ENCODE measurements at regions not wholly inside any gene's neighbourhood (a gene's known extent, or its start where the extent isn't known, plus 50 kb on each side); places are given as distances from the start of the nearest gene placed in this dataset.

- Histone ChIP-seq H3K27ac (ENCODE audit: low read depth, low read length) (no peak overlapping the region), H3K4me3 (ENCODE audit: low read length in 3 of 3) (no peak overlapping the region)
Observed at GRCh38 chr11:28488336-28488735, 380.1 kb downstream of the METTL15 start.

GRCh38 chr11:28483072-28483867 lies 375.1 kb downstream of the METTL15 start:
- no peaks in the 10 kb centered on the region for H3K9me3 ChIP-seq (ENCODE audit: control insufficient read depth in 3 of 3, low read length in 3 of 3)
- no peaks in the 10 kb centered on the region for H3K36me3 ChIP-seq (ENCODE audit: control insufficient read depth in 3 of 3, insufficient read depth in 3 of 3, low read length in 3 of 3)
- no peaks in the 10 kb centered on the region for H3K4me1 ChIP-seq (ENCODE audit: control insufficient read depth in 3 of 3, insufficient read depth in 3 of 3, low read length in 3 of 3)
- H3K27me3 ChIP-seq (ENCODE audit: control insufficient read depth in 3 of 3, insufficient read depth in 3 of 3, low read length in 3 of 3), result no peaks in the 10 kb centered on the region
- H3K4me3 ChIP-seq (ENCODE audit: low read length in 3 of 3), result no peak overlapping the region
- H3K9ac ChIP-seq (ENCODE audit: low read depth in 1 of 3, low read length in 3 of 3), result no peak overlapping the region
- H3K27ac ChIP-seq (ENCODE audit: low read depth, low read length), result no peak overlapping the region

More at GRCh38 chr11:28488336-28488735, 380.1 kb downstream of the METTL15 start:
- Histone ChIP-seq H3K4me1 (ENCODE audit: control insufficient read depth in 3 of 3, insufficient read depth in 3 of 3, low read length in 3 of 3) (no peaks in the 10 kb centered on the region), H3K9ac (ENCODE audit: low read depth in 1 of 3, low read length in 3 of 3) (no peak overlapping the region), H3K27me3 (ENCODE audit: control insufficient read depth in 3 of 3, insufficient read depth in 3 of 3, low read length in 3 of 3) (no peaks in the 10 kb centered on the region), H3K36me3 (ENCODE audit: control insufficient read depth in 3 of 3, insufficient read depth in 3 of 3, low read length in 3 of 3) (no peaks in the 10 kb centered on the region), H3K9me3 (ENCODE audit: control insufficient read depth in 3 of 3, low read length in 3 of 3) (no peaks in the 10 kb centered on the region)

DNA sequence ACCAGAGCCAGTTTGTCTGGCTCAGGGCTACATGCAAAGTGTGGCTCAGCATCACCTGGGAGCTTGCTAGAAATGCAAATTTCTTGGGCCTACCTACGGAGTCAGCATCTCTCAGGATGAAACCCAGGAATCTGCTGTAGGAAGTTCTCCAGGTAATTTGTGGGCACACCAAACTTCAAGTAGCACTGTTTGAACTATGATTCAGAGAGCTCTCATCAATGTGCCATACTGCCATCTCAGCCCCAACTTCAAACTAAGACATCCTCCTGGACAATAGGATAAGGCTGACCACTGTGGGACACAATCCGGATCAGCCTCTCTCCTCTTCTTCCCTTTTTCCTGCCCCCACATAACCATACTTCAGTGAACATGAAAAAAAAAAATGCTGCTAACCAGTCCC lies 374.5 kb downstream of the METTL15 start:
- Histone ChIP-seq H3K27me3 (ENCODE audit: control insufficient read depth in 3 of 3, insufficient read depth in 3 of 3, low read length in 3 of 3) (no peaks in the 10 kb centered on the region), H3K9me3 (ENCODE audit: control insufficient read depth in 3 of 3, low read length in 3 of 3) (no peaks in the 10 kb centered on the region), H3K36me3 (ENCODE audit: control insufficient read depth in 3 of 3, insufficient read depth in 3 of 3, low read length in 3 of 3) (no peaks in the 10 kb centered on the region), H3K9ac (ENCODE audit: low read depth in 1 of 3, low read length in 3 of 3) (no peak overlapping the region), H3K4me1 (ENCODE audit: control insufficient read depth in 3 of 3, insufficient read depth in 3 of 3, low read length in 3 of 3) (no peaks in the 10 kb centered on the region), H3K4me3 (ENCODE audit: low read length in 3 of 3) (no peak overlapping the region), H3K27ac (ENCODE audit: low read depth, low read length) (no peak overlapping the region)

DNA sequence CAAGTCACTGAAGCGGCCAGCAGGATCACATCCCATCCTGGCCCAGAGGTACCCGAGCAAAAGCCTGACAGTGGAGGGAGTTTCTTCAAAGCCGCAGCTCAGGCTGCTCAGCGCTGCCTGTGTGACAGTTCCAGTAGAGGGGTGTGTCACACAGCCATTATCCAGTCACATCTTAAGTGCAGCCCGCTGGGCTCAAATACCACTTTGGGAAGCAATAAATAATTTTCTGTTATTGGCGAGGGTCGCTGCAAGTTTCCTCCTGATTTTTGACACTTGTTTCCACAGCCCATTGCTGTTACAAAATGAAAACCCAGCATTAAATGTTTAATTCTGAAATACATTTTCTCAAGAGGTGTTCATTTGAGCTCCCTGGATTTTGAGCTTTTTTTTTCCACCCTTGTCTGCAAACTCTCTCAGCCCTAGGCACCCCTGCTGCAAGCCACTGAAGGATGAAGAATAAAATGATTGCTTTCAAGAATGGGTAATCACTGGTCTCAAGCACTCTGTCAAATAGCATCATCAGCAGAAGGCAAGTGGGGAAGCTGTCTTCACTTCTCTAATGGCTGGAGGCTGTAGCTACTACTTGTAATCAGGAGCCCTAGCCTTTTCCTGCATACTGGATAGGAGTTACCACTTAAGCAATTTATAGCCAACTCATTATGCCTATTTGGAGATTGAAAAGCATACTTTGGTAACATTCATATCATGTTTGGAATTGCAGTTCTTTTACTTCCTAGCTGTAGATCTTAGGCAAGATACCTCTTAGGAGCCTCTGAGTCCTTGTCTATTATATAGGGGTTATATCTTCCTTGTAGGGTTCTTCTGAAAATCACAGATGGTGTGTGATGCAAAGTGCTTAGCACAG lies 373.7 kb downstream of the METTL15 start:
- Histone ChIP-seq H3K36me3 (ENCODE audit: control insufficient read depth in 3 of 3, insufficient read depth in 3 of 3, low read length in 3 of 3) (no peaks in the 10 kb centered on the region), H3K4me3 (ENCODE audit: low read length in 3 of 3) (no peak overlapping the region), H3K9ac (ENCODE audit: low read depth in 1 of 3, low read length in 3 of 3) (no peak overlapping the region), H3K27ac (ENCODE audit: low read depth, low read length) (no peak overlapping the region), H3K27me3 (ENCODE audit: control insufficient read depth in 3 of 3, insufficient read depth in 3 of 3, low read length in 3 of 3) (no peaks in the 10 kb centered on the region), H3K9me3 (ENCODE audit: control insufficient read depth in 3 of 3, low read length in 3 of 3) (no peaks in the 10 kb centered on the region), H3K4me1 (ENCODE audit: control insufficient read depth in 3 of 3, insufficient read depth in 3 of 3, low read length in 3 of 3) (no peaks in the 10 kb centered on the region)

GRCh38 chr11:28480406-28480805 lies 372.2 kb downstream of the METTL15 start:
- H3K4me1 ChIP-seq (ENCODE audit: control insufficient read depth in 3 of 3, insufficient read depth in 3 of 3, low read length in 3 of 3), result no peaks in the 10 kb centered on the region
- H3K27me3 ChIP-seq (ENCODE audit: control insufficient read depth in 3 of 3, insufficient read depth in 3 of 3, low read length in 3 of 3), result no peaks in the 10 kb centered on the region
- H3K4me3 ChIP-seq (ENCODE audit: low read length in 3 of 3), result no peak overlapping the region
- no peaks in the 10 kb centered on the region for H3K9me3 ChIP-seq (ENCODE audit: control insufficient read depth in 3 of 3, low read length in 3 of 3)
- no peaks in the 10 kb centered on the region for H3K36me3 ChIP-seq (ENCODE audit: control insufficient read depth in 3 of 3, insufficient read depth in 3 of 3, low read length in 3 of 3)
- no peak overlapping the region for H3K27ac ChIP-seq (ENCODE audit: low read depth, low read length)
- H3K9ac ChIP-seq (ENCODE audit: low read depth in 1 of 3, low read length in 3 of 3), result no peak overlapping the region

DNA sequence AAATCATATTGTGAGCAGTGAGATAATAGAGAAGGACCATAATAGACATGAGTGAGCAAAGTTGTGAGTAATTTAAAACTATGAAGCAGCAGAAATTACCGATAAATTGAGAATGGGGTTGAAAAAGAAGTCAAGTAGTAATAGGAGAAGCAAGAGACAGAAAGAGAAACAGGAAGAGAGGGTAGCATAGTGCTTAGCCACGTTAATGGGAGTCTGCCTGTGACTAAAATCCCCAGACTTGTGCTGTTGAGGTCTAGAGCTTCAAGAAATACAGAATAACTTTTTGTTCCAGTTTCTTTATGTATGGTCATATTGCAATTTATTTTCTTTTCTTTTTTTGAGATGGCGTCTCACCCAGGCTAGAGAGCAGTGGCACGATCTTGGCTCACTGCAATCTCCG lies 368.7 kb downstream of the METTL15 start:
- H3K9ac ChIP-seq (ENCODE audit: low read depth in 1 of 3, low read length in 3 of 3), result no peak overlapping the region
- no peaks in the 10 kb centered on the region for H3K4me1 ChIP-seq (ENCODE audit: control insufficient read depth in 3 of 3, insufficient read depth in 3 of 3, low read length in 3 of 3)
- H3K36me3 ChIP-seq (ENCODE audit: control insufficient read depth in 3 of 3, insufficient read depth in 3 of 3, low read length in 3 of 3), result no peaks in the 10 kb centered on the region
- no peak overlapping the region for H3K27ac ChIP-seq (ENCODE audit: low read depth, low read length)
- H3K9me3 ChIP-seq (ENCODE audit: control insufficient read depth in 3 of 3, low read length in 3 of 3), result no peaks in the 10 kb centered on the region
- H3K4me3 ChIP-seq (ENCODE audit: low read length in 3 of 3), result no peak overlapping the region
- no peaks in the 10 kb centered on the region for H3K27me3 ChIP-seq (ENCODE audit: control insufficient read depth in 3 of 3, insufficient read depth in 3 of 3, low read length in 3 of 3)

DNA sequence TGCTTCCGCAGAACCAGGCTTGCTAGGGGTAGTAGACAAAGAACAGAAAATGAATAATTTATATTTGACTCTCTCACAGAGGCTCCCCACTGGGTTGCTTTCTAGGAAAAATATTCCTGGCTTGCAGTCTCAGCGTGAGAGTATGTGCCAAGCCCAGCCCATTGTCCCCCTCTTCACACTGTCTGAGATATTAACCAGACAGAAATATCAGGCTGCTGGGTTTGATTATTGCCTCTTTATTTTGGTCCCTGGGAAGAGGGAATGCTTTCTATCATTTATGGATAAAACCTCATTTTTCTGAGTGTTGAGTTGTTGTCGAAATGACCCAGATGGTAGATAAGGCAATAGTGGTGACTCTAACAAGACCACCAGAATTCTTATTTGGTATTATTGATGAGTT lies 367.9 kb downstream of the METTL15 start:
- Histone ChIP-seq H3K9me3 (ENCODE audit: control insufficient read depth in 3 of 3, low read length in 3 of 3) (no peaks in the 10 kb centered on the region), H3K4me1 (ENCODE audit: control insufficient read depth in 3 of 3, insufficient read depth in 3 of 3, low read length in 3 of 3) (no peaks in the 10 kb centered on the region), H3K27me3 (ENCODE audit: control insufficient read depth in 3 of 3, insufficient read depth in 3 of 3, low read length in 3 of 3) (no peaks in the 10 kb centered on the region), H3K9ac (ENCODE audit: low read depth in 1 of 3, low read length in 3 of 3) (no peak overlapping the region), H3K27ac (ENCODE audit: low read depth, low read length) (no peak overlapping the region), H3K36me3 (ENCODE audit: control insufficient read depth in 3 of 3, insufficient read depth in 3 of 3, low read length in 3 of 3) (no peaks in the 10 kb centered on the region), H3K4me3 (ENCODE audit: low read length in 3 of 3) (no peak overlapping the region)

DNA sequence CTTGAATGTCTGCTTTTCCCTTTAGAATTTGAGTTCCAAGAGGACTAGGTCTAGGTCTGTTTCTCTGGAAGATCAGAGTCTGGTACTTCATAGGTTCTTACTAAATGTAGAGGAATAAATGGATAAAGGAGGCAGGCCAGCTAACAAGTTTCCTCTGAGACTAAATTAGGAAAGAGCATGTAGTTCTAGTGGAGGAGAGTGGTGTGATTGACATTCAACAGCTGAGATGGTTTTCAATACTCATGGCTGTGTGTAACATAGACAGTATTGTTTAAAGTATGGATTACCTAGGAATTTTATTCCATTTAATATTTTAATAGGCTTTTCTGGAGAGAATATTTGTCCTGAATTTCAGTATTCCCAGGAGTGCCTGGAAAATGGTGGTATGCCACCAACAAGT lies 364.7 kb downstream of the METTL15 start:
- H3K9ac ChIP-seq (ENCODE audit: low read depth in 1 of 3, low read length in 3 of 3), result no peak overlapping the region
- H3K4me1 ChIP-seq (ENCODE audit: control insufficient read depth in 3 of 3, insufficient read depth in 3 of 3, low read length in 3 of 3), result no peaks in the 10 kb centered on the region
- no peaks in the 10 kb centered on the region for H3K36me3 ChIP-seq (ENCODE audit: control insufficient read depth in 3 of 3, insufficient read depth in 3 of 3, low read length in 3 of 3)
- H3K9me3 ChIP-seq (ENCODE audit: control insufficient read depth in 3 of 3, low read length in 3 of 3), result no peaks in the 10 kb centered on the region
- H3K4me3 ChIP-seq (ENCODE audit: low read length in 3 of 3), result no peak overlapping the region
- H3K27ac ChIP-seq (ENCODE audit: low read depth, low read length), result no peak overlapping the region
- no peaks in the 10 kb centered on the region for H3K27me3 ChIP-seq (ENCODE audit: control insufficient read depth in 3 of 3, insufficient read depth in 3 of 3, low read length in 3 of 3)

DNA sequence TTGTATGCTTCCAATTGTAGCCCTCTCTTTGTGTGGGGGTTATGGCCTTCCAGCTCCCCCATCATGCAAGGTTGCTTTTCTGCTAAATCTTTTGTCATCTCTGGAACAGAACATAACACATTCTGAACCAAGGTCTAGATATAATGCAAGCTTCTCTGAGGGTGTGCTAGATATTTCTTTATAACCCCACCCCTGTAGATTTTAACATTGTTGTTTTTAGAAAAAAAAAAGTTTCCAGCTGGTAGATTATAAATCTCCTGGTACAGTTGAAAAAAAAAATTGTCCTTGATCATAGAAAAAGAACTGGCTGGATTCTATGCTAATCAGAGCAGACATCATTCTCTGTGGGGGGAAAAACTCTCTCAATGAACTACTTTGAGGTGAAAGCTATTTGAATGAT lies 363.3 kb downstream of the METTL15 start:
- H3K9ac ChIP-seq (ENCODE audit: low read depth in 1 of 3, low read length in 3 of 3), result no peak overlapping the region
- no peaks in the 10 kb centered on the region for H3K27me3 ChIP-seq (ENCODE audit: control insufficient read depth in 3 of 3, insufficient read depth in 3 of 3, low read length in 3 of 3)
- H3K4me3 ChIP-seq (ENCODE audit: low read length in 3 of 3), result no peak overlapping the region
- no peaks in the 10 kb centered on the region for H3K4me1 ChIP-seq (ENCODE audit: control insufficient read depth in 3 of 3, insufficient read depth in 3 of 3, low read length in 3 of 3)
- H3K9me3 ChIP-seq (ENCODE audit: control insufficient read depth in 3 of 3, low read length in 3 of 3), result no peaks in the 10 kb centered on the region
- no peaks in the 10 kb centered on the region for H3K36me3 ChIP-seq (ENCODE audit: control insufficient read depth in 3 of 3, insufficient read depth in 3 of 3, low read length in 3 of 3)
- no peak overlapping the region for H3K27ac ChIP-seq (ENCODE audit: low read depth, low read length)

DNA sequence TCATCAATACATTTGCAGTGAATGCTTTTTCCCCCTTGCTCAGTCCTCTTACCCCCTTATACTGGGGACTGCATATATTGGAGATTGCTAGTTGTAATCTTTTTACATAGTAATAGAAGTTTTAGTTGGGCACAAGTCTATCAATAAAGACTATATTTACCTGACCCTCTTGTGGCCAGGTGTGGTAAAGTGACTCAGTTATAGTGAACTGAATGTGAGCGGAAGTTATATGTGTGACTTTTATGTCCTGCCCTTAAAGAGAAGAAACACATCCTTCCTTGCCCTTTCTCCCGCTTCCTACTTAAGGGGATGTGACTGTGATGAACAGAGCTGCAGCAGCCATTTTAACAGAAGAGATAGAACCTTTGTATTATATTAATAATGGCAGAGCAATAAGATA lies 362.0 kb downstream of the METTL15 start:
- no peak overlapping the region for H3K4me3 ChIP-seq (ENCODE audit: low read length in 3 of 3)
- H3K9ac ChIP-seq (ENCODE audit: low read depth in 1 of 3, low read length in 3 of 3), result no peak overlapping the region
- no peaks in the 10 kb centered on the region for H3K36me3 ChIP-seq (ENCODE audit: control insufficient read depth in 3 of 3, insufficient read depth in 3 of 3, low read length in 3 of 3)
- H3K27ac ChIP-seq (ENCODE audit: low read depth, low read length), result no peak overlapping the region
- H3K9me3 ChIP-seq (ENCODE audit: control insufficient read depth in 3 of 3, low read length in 3 of 3), result no peaks in the 10 kb centered on the region
- H3K27me3 ChIP-seq (ENCODE audit: control insufficient read depth in 3 of 3, insufficient read depth in 3 of 3, low read length in 3 of 3), result no peaks in the 10 kb centered on the region
- H3K4me1 ChIP-seq (ENCODE audit: control insufficient read depth in 3 of 3, insufficient read depth in 3 of 3, low read length in 3 of 3), result no peaks in the 10 kb centered on the region
